KBM-7 (cell line): ENCODE measurements at regions not wholly inside any gene's neighbourhood (a gene's known extent, or its start where the extent isn't known, plus 50 kb on each side); places are given as distances from the start of the nearest gene placed in this dataset.

Source experiments
- DNase-seq: peaks from one replicate; pipeline ENCODE4 v3.0.0-alpha.2; 2015
- in situ Hi-C: fragments of 300-500 bp; cut with MboI; formaldehyde crosslinking; loops from 2 replicates; pipeline ENCODE4 v1.14.3; 2020; ENCODE audit warnings: low sequenced_read_pairs, low pct_unique_long_range_greater_than_20kb, mixed read lengths

- in situ Hi-C loops, result no loop called here
- no peak for DNase-seq
Measured at GRCh38 chr4:177673985-177674489, 231.8 kb upstream of the AGA start.

- in situ Hi-C loops, result no loop called here
Measured at GRCh38 chr4:177680308-177680707, 238.1 kb upstream of the AGA start.

GRCh38 chr4:177681902-177682301 lies 239.7 kb upstream of the AGA start:
- in situ Hi-C loops, result no loop called here
- no peak for DNase-seq

More at GRCh38 chr4:177680308-177680707, 238.1 kb upstream of the AGA start:
- no peak for DNase-seq

- DNase-seq, result no peak
- in situ Hi-C loops, result no loop called here
Measured at GRCh38 chr4:177687117-177687516, 244.9 kb upstream of the AGA start.

GRCh38 chr4:177692907-177693306 lies 250.7 kb upstream of the AGA start:
- no peak for DNase-seq
- in situ Hi-C loops, result no loop called here

- no peak for DNase-seq
- in situ Hi-C loops, result no loop called here
Measured at GRCh38 chr4:177696438-177696966, 254.3 kb upstream of the AGA start.

- no peak for DNase-seq
- in situ Hi-C loops, result no loop called here
Measured at GRCh38 chr4:177699365-177700213, 257.4 kb upstream of the AGA start.

GRCh38 chr4:177706916-177707315 lies 264.7 kb upstream of the AGA start:
- in situ Hi-C loops, result no loop called here
- DNase-seq, result no peak

- in situ Hi-C loops, result no loop called here
- DNase-seq, result no peak
Measured at GRCh38 chr4:177713454-177713853, 271.2 kb upstream of the AGA start.

- DNase-seq, result no peak
- in situ Hi-C loops, result no loop called here
Measured at GRCh38 chr4:177717407-177717806, 275.2 kb upstream of the AGA start.

- in situ Hi-C loops, result no loop called here
- DNase-seq, result no peak
Measured at GRCh38 chr4:177718514-177718913, 276.3 kb upstream of the AGA start.

- in situ Hi-C loops, result no loop called here
- peak; percentile 1 for DNase-seq
Measured at GRCh38 chr4:177726111-177726510, 283.9 kb upstream of the AGA start.

- in situ Hi-C loops, result no loop called here
- DNase-seq, result no peak
Measured at GRCh38 chr4:177728361-177729152, 286.3 kb upstream of the AGA start.

- in situ Hi-C loops, result no loop called here
- no peak for DNase-seq
Measured at GRCh38 chr4:177729681-177730080, 287.4 kb upstream of the AGA start.

- in situ Hi-C loops, result no loop called here
- DNase-seq, result no peak
Measured at GRCh38 chr4:177737387-177737940, 295.2 kb upstream of the AGA start.

- in situ Hi-C loops, result no loop called here
- no peak for DNase-seq
Measured at GRCh38 chr4:177740563-177740962, 298.3 kb upstream of the AGA start.

- DNase-seq, result no peak
- in situ Hi-C loops, result no loop called here
Measured at GRCh38 chr4:177759729-177760128, 317.5 kb upstream of the AGA start.

GRCh38 chr4:177761692-177762091 lies 319.5 kb upstream of the AGA start:
- no peak for DNase-seq
- in situ Hi-C loops, result no loop called here

GRCh38 chr4:177769155-177769554 lies 326.9 kb upstream of the AGA start:
- no peak for DNase-seq
- in situ Hi-C loops, result no loop called here

GRCh38 chr4:177770776-177771175 lies 328.5 kb upstream of the AGA start:
- no peak for DNase-seq
- in situ Hi-C loops, result no loop called here
